Stimulated activated CD4-positive, alpha-beta T cell treated with anti-CD3 and anti-CD28 coated beads, Interleukin-12 subunit alpha, Interleukin-12 subunit beta, amount 100 ng/mL, for 48 hours (primary cell): ENCODE measurements at regions not wholly inside any gene's neighbourhood (a gene's known extent, or its start where the extent isn't known, plus 50 kb on each side); places are given as distances from the start of the nearest gene placed in this dataset.
A peak's percentile ranks its signal among the peaks of the same experiment; 100 is the strongest.
"Not testable (repeated sequence)": the region's sequence is repeated elsewhere in the genome, so short reads cannot be mapped to it uniquely, and the experiment has no call there.

Source experiments
- DNase-seq, 3 donors: peaks; one replicate each; pipeline ENCODE4 v3.0.0-alpha.2; 2020; ENCODE audit warnings: low read depth in 2 of 3, low spot score in 1 of 3

GRCh38 chr7:142445019-142445686, 187.3 kb upstream of the PRSS58 start:
- peak in 2 of 3 donors; percentile 17 to 29 for DNase-seq

- no peak for DNase-seq
Measured at GRCh38 chr7:142443216-142444010, 185.6 kb upstream of the PRSS58 start.

GRCh38 chr7:142442396-142442795, 184.5 kb upstream of the PRSS58 start:
- no peak for DNase-seq

- DNase-seq, result no peak
Measured at GRCh38 chr7:142440906-142441411, 183.1 kb upstream of the PRSS58 start.

- DNase-seq, result no peak
Measured at GRCh38 chr7:142440219-142440905, 182.5 kb upstream of the PRSS58 start.

GRCh38 chr7:142439739-142440138, 181.9 kb upstream of the PRSS58 start:
- no peak for DNase-seq

GRCh38 chr7:142438923-142439515, 181.2 kb upstream of the PRSS58 start:
- no peak for DNase-seq

GRCh38 chr7:142438235-142438922, 180.5 kb upstream of the PRSS58 start:
- peak in 1 of 3 donors; percentile 23 for DNase-seq

- DNase-seq, result no peak
Measured at GRCh38 chr7:142437741-142438140, 179.9 kb upstream of the PRSS58 start.

- no peak for DNase-seq
Measured at GRCh38 chr7:142436601-142437000, 178.7 kb upstream of the PRSS58 start.

- not testable (repeated sequence) for DNase-seq
Measured at GRCh38 chr7:142435606-142436005, 177.7 kb upstream of the PRSS58 start.

- DNase-seq, result no peak
Measured at GRCh38 chr7:142434666-142435167, 176.9 kb upstream of the PRSS58 start.

GRCh38 chr7:142434133-142434532, 176.3 kb upstream of the PRSS58 start:
- not testable (repeated sequence) for DNase-seq

GRCh38 chr7:142432377-142432776, 174.5 kb upstream of the PRSS58 start:
- no peak for DNase-seq

GRCh38 chr7:142431491-142431890, 173.6 kb upstream of the PRSS58 start:
- DNase-seq, result no peak

- no peak for DNase-seq
Measured at GRCh38 chr7:142428094-142428493, 170.2 kb upstream of the PRSS58 start.

GRCh38 chr7:142425281-142425680, 167.4 kb upstream of the PRSS58 start:
- no peak for DNase-seq

GRCh38 chr7:142422621-142423020, 164.8 kb upstream of the PRSS58 start:
- no peak for DNase-seq

- no peak for DNase-seq
Measured at GRCh38 chr7:142420554-142421362, 162.9 kb upstream of the PRSS58 start.

GRCh38 chr7:142418326-142418725, 160.5 kb upstream of the PRSS58 start:
- DNase-seq, result no peak
